ENCODE measurements at regions not wholly inside any gene's neighbourhood (a gene's known extent, or its start where the extent isn't known, plus 50 kb on each side); places are given as distances from the start of the nearest gene placed in this dataset.

- TF ChIP-seq ZFX (CRISPR knock-in tag; IDR thresholded peaks at IDR 0.05), result peak; percentile 58
- TF ChIP-seq SMAD4 (CRISPR knock-in tag; conservative IDR thresholded peaks at IDR 0.05), result 0 out of 2 replicates have a peak, but pooled peaks have one; percentile 42
- peak; percentile 53; the same call in 1 of the 2 replicates for TF ChIP-seq EP300 (IDR thresholded peaks at IDR 0.05; ENCODE audit: low read length)
- TF ChIP-seq NBN (IDR thresholded peaks at IDR 0.05; ENCODE audit: low read depth), result no peak
- no peak for TF ChIP-seq FUS (optimal IDR thresholded peaks at IDR 0.05; ENCODE audit: low read depth, low read length)
- TF ChIP-seq ZFP30 (CRISPR knock-in tag; IDR thresholded peaks at IDR 0.05; ENCODE audit: borderline replicate concordance), result no peak
- TF ChIP-seq ZNF592 (IDR thresholded peaks at IDR 0.05), result peak; percentile 31; the same call in 1 of the 2 replicates
- no peak for TF ChIP-seq TARDBP (IDR thresholded peaks at IDR 0.05)
- TF ChIP-seq THAP12 (CRISPR knock-in tag; IDR thresholded peaks at IDR 0.05), result no peak
- no peak for TF ChIP-seq XRCC3 (IDR thresholded peaks at IDR 0.05)
- no peak for TF ChIP-seq CHD2 (IDR thresholded peaks at IDR 0.05; ENCODE audit: low read depth, low read length)
- no peak for TF ChIP-seq SAFB (IDR thresholded peaks at IDR 0.05; ENCODE audit: borderline replicate concordance, low read depth, low read length)
- TF ChIP-seq GABPA (tag; conservative IDR thresholded peaks at IDR 0.05; ENCODE audit: low read depth), result 0 out of 2 replicates have a peak, but pooled peaks have one; percentile 37
- no peak for TF ChIP-seq MLLT1 (IDR thresholded peaks at IDR 0.05)
- 0 out of 2 replicates have a peak, but pooled peaks have one; percentile 3 for TF ChIP-seq ATF4 (CRISPR knock-in tag; IDR thresholded peaks at IDR 0.05)
- no peak for TF ChIP-seq BCOR (IDR thresholded peaks at IDR 0.05)
- 0 out of 2 replicates have a peak, but pooled peaks have one; percentile 12 for TF ChIP-seq ZNF583 (CRISPR knock-in tag; IDR thresholded peaks at IDR 0.05)
Observed at GRCh38 chr1:59083946-59084865, 212.7 kb upstream of the FGGY start (continued).
